GM18511 (cell line): ENCODE measurements at regions not wholly inside any gene's neighbourhood (a gene's known extent, or its start where the extent isn't known, plus 50 kb on each side); places are given as distances from the start of the nearest gene placed in this dataset.

ENCODE experiments used
- ATAC-seq: cut with Tn5 transposase; IDR thresholded peaks from one replicate; pipeline ENCODE4 v1.9.1; 2021; ENCODE audit warnings: mild to moderate bottlenecking, moderate library complexity; ENCODE audit not compliant: unreplicated experiment

GRCh38 chr12:85669911-85670310 is 166.3 kb downstream of the RASSF9 start:
- no peak for ATAC-seq

- ATAC-seq = no peak
Observed at GRCh38 chr12:85672436-85672835, 163.8 kb downstream of the RASSF9 start.

GRCh38 chr12:85673921-85674420 is 162.2 kb downstream of the RASSF9 start:
- ATAC-seq = no peak

- no peak for ATAC-seq
Observed at GRCh38 chr12:85676816-85677749, 159.1 kb downstream of the RASSF9 start.

- no peak for ATAC-seq
Observed at GRCh38 chr12:85679296-85679695, 156.9 kb downstream of the RASSF9 start.

- no peak for ATAC-seq
Observed at GRCh38 chr12:85680881-85681280, 155.3 kb downstream of the RASSF9 start.

GRCh38 chr12:85681333-85681732 is 154.9 kb downstream of the RASSF9 start:
- no peak for ATAC-seq

GRCh38 chr12:85683051-85683450 is 153.2 kb downstream of the RASSF9 start:
- ATAC-seq = no peak

- ATAC-seq = no peak
Observed at GRCh38 chr12:85688837-85689236, 147.4 kb downstream of the RASSF9 start.

GRCh38 chr12:85690146-85690545 is 146.1 kb downstream of the RASSF9 start:
- ATAC-seq = no peak

GRCh38 chr12:85693093-85693665 is 143.0 kb downstream of the RASSF9 start:
- ATAC-seq = no peak

- ATAC-seq = no peak
Observed at GRCh38 chr12:85695097-85695715, 141.0 kb downstream of the RASSF9 start.

- ATAC-seq = no peak
Observed at GRCh38 chr12:85697003-85697402, 139.2 kb downstream of the RASSF9 start.

GRCh38 chr12:85698937-85699336 is 137.3 kb downstream of the RASSF9 start:
- ATAC-seq = no peak

GRCh38 chr12:85708775-85709174 is 127.4 kb downstream of the RASSF9 start:
- no peak for ATAC-seq

GRCh38 chr12:85711735-85712390 is 124.3 kb downstream of the RASSF9 start:
- ATAC-seq = no peak

GRCh38 chr12:85713373-85713772 is 122.8 kb downstream of the RASSF9 start:
- no peak for ATAC-seq

- no peak for ATAC-seq
Observed at GRCh38 chr12:85714425-85714824, 121.8 kb downstream of the RASSF9 start.

GRCh38 chr12:85720308-85721033 is 115.7 kb downstream of the RASSF9 start:
- ATAC-seq = no peak

GRCh38 chr12:85725991-85726390 is 110.2 kb downstream of the RASSF9 start:
- no peak for ATAC-seq
